Neural cell (in vitro differentiated cells): ENCODE measurements at regions not wholly inside any gene's neighbourhood (a gene's known extent, or its start where the extent isn't known, plus 50 kb on each side); places are given as distances from the start of the nearest gene placed in this dataset.

Source experiments
- CTCF ChIP-seq: fragments of 450-650 bp; IDR thresholded peaks from 2 replicates; pipeline ENCODE4 v1.5.1; 2014; ENCODE audit warnings: antibody characterized with exemption, mild to moderate bottlenecking, moderate library complexity; ENCODE audit not compliant: poor library complexity, severe bottlenecking
- EP300 ChIP-seq: fragments of 450-650 bp; conservative IDR thresholded peaks from 2 replicates; pipeline ENCODE4 v1.6.1; 2014; ENCODE audit warnings: antibody characterized with exemption, mild to moderate bottlenecking, moderate library complexity; ENCODE audit not compliant: poor library complexity, severe bottlenecking
- EZH2 ChIP-seq: fragments of 200-600, 300-800 bp; shearing (Covaris generic), sonication (generic); IDR thresholded peaks from 2 replicates; pipeline ENCODE4 v1.6.1; 2014; ENCODE audit warnings: antibody characterized with exemption, low read length, borderline replicate concordance, mild to moderate bottlenecking; ENCODE audit not compliant: insufficient read depth, poor library complexity, severe bottlenecking
- MXI1 ChIP-seq: fragments of 450-650 bp; conservative IDR thresholded peaks from 2 replicates; pipeline ENCODE4 v1.6.1; 2014; ENCODE audit warnings: antibody characterized with exemption, mild to moderate bottlenecking; ENCODE audit not compliant: poor library complexity, severe bottlenecking
- POLR2AphosphoS5 ChIP-seq: IDR thresholded peaks from 2 replicates; pipeline ENCODE4 v1.6.1; 2012
- RAD21 ChIP-seq: fragments of 450-650 bp; conservative IDR thresholded peaks from 2 replicates; pipeline ENCODE4 v1.6.1; 2014; ENCODE audit warnings: antibody characterized with exemption, mild to moderate bottlenecking, moderate library complexity
- REST ChIP-seq: IDR thresholded peaks from 2 replicates; pipeline ENCODE4 v1.6.1; 2012; ENCODE audit warnings: borderline replicate concordance

DNA sequence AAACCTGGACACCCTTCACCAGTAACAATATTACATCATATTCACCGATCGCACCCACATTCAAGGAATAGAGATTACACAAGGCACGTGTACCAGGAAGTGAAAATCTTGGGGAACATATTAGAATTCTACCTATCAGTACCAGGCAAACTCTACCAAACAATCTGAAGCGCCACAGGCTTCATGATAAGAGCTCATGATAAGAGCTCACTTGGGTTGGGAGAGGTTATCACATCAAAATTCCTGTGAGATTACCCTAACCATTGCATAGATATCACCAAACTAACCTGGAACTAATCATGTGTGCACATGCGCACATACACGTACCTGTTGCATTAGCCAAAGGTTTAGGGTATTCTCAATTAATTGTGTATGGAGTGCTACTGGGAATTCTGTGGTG is 1861.3 kb downstream of the PCDH9 start:
- TF ChIP-seq CTCF (no peak), EP300 (no peak), EZH2 (no peak), RAD21 (no peak), MXI1 (no peak), POLR2AphosphoS5 (no peak), REST (no peak)
